Mucosa of descending colon (tissue), 3 donors: ENCODE measurements at regions not wholly inside any gene's neighbourhood (a gene's known extent, or its start where the extent isn't known, plus 50 kb on each side); places are given as distances from the start of the nearest gene placed in this dataset.

Source experiments
- ATAC-seq: fragments of 200-7000 bp; cut with Tn5 transposase; one replicate; pipeline ENCODE4 v1.9.1; 2020; ENCODE audit warnings: mild to moderate bottlenecking, moderate library complexity
- DNase-seq, 3 donors: peaks; one replicate each; pipeline ENCODE4 v3.0.0-alpha.2; 2020
- H3K36me3 ChIP-seq: fragments of 200-600 bp; one replicate; pipeline ENCODE4 v1.8.0; 2021; ENCODE audit warnings: low read depth, mild to moderate bottlenecking
- H3K4me1 ChIP-seq: fragments of 200-600 bp; one replicate; pipeline ENCODE4 v1.8.0; 2021; ENCODE audit warnings: low read depth, mild to moderate bottlenecking
- H3K4me3 ChIP-seq: fragments of 200-600 bp; one replicate; pipeline ENCODE4 v1.8.0; 2021; ENCODE audit warnings: mild to moderate bottlenecking
- H3K9me3 ChIP-seq: fragments of 200-600 bp; one replicate; pipeline ENCODE4 v1.8.0; 2021; ENCODE audit warnings: mild to moderate bottlenecking
- intact Hi-C, 2 donors: fragments of 100-400 bp; cut with DNase I in 1 of 2; cut with micrococcal nuclease in 1 of 2; formaldehyde crosslinking; loops; one replicate each; pipeline versions ENCODE4 v1.11.0 to v1.11.1; 2022; cut with DNase I, micrococcal nuclease
- TF ChIP-seq, protein P1 (sequence below): fragments of 200-600 bp; IDR thresholded peaks from one replicate; pipeline ENCODE4 v1.8.0; 2022; ENCODE audit warnings: antibody characterized with exemption, mild to moderate bottlenecking
- donor health status: DM: no; HTN: no; CAD: no; lungs with moderate emphysema.
- donor health status: DM: no; HTN: no; CAD: no.
- donor health status: DM: no; HTN: yes; CAD: no.

DNA sequence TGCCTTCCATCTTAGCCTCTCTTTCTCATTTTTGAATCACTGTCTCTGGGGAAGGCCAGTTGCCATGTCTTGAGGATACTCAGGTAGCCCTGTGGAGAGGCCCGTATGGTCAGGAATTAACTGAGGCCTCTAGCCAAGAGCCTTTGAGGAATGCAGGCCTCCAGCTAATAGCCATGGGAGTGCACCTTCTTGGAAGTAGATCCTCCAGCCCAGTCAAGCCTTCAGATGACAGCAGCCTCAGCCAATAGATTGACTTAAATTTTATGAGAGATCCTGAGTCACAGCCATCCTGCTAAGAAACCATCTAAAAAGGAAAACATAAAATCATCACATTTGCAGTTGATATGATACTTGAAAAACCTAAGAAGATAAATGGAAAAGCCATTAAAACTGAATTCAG lies 112.5 kb upstream of the BNIP2 start:
- no peak overlapping the region for H3K4me3 ChIP-seq

DNA sequence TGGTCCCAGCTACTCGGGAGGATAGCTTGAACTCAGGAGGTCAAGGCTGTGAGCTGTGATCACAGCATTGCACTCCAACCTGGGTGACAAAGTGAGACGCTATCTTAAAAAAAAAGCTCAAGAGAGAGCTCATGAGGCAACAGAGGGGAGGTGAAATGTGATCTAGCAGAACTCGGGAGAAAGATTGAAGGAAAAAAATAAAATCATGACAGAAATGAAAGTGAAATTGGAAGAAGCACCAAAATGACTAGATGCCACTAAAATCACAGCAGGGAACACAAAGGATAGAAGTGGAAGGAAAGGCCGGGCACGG lies 109.4 kb upstream of the BNIP2 start:
- TF ChIP-seq, protein P1, sequence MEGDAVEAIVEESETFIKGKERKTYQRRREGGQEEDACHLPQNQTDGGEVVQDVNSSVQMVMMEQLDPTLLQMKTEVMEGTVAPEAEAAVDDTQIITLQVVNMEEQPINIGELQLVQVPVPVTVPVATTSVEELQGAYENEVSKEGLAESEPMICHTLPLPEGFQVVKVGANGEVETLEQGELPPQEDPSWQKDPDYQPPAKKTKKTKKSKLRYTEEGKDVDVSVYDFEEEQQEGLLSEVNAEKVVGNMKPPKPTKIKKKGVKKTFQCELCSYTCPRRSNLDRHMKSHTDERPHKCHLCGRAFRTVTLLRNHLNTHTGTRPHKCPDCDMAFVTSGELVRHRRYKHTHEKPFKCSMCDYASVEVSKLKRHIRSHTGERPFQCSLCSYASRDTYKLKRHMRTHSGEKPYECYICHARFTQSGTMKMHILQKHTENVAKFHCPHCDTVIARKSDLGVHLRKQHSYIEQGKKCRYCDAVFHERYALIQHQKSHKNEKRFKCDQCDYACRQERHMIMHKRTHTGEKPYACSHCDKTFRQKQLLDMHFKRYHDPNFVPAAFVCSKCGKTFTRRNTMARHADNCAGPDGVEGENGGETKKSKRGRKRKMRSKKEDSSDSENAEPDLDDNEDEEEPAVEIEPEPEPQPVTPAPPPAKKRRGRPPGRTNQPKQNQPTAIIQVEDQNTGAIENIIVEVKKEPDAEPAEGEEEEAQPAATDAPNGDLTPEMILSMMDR = no peak
- Histone ChIP-seq H3K36me3 (no peaks in the 10 kb centered on the region), H3K4me1 (no peaks in the 10 kb centered on the region), H3K9me3 (no peaks in the 10 kb centered on the region), H3K4me3 (no peak overlapping the region)
- no peak for DNase-seq
- ATAC-seq = no peak
- intact Hi-C loops = no loop called here

More for the DNA sequence above, 112.5 kb upstream of the BNIP2 start:
- no peaks in the 10 kb centered on the region for H3K36me3 ChIP-seq
- no peaks in the 10 kb centered on the region for H3K9me3 ChIP-seq
- TF ChIP-seq, protein P1 = no peak
- intact Hi-C loops = no loop called here
- DNase-seq = no peak
- H3K4me1 ChIP-seq = no peaks in the 10 kb centered on the region
- ATAC-seq = no peak

DNA sequence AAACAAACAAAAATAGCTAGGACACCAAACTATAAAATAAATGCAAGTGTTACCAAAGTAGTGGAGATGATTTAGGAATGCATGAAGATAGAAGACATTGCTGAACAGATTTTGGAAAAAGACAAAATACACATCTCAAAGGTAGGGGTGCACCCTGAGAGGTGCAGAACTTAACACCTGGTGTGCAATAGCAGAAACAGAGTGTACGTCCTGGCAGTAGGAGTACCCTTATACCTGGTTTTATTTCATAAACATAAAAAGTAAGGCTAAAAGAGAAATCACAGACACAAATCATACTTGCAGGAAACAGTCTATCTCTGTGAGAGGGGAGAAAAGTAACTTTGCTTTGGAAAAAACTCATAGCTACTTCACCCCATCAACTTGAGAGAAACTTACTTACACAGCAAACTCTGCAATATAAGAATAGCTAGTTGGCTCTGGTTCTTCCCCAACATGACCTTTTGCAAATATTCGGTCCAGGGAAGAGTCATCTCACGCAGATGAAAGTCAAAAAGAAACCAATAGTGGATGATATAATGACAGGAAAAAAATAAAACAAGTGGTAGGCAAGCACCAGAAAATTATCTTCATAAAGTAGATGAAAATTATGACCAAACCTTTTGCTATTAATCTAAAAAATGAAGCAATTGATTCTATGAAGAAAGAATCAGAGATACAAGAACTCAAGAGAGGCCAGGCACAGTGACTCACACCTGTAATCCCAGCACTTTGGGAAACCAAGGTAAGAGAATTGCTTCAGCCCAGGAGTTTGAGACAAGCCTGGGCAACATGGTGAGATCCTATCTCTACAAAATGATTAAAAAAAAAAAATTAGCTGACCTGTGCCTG lies 108.9 kb upstream of the BNIP2 start:
- Histone ChIP-seq H3K36me3 (no peaks in the 10 kb centered on the region), H3K4me3 (no peak overlapping the region), H3K9me3 (no peaks in the 10 kb centered on the region), H3K4me1 (no peaks in the 10 kb centered on the region)
- no peak for ATAC-seq
- DNase-seq = no peak
- intact Hi-C loops = no loop called here
- TF ChIP-seq, protein P1 = no peak

DNA sequence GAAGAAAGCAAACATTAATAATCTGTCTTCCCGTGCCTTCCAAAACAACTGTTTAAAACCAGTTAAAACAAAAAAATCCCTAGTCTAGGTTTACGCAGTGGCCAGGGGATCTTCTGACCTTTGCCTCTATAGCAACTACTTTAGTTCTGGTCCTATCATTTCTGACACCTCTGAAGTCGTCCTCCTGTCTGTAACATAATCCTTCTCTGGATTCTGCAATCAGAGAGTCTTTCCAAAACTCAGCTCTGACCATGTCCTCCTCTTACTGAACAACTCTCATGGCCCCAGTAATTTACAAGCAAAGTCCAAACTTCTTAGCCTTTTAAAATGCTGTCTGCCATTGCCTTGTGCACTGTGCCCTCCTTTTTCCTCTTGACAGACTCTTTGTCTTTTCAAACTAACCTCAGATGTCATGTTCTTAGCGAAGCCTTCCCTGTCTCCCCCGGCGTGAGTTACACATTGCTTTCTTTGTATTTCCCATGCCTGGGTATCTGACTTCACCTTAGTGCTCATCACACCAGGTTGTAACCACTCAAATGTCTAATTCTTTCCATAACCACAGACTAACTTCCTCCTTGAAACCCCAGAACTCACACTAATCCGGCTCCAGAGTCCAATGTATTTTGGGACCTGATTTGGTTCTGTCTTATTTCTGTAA lies 105.2 kb upstream of the BNIP2 start:
- no peaks in the 10 kb centered on the region for H3K9me3 ChIP-seq
- H3K4me1 ChIP-seq = no peaks in the 10 kb centered on the region
- TF ChIP-seq, protein P1 = no peak
- DNase-seq (no peak), ATAC-seq (no peak)
- H3K36me3 ChIP-seq = no peaks in the 10 kb centered on the region
- intact Hi-C loops = no loop called here
- no peak overlapping the region for H3K4me3 ChIP-seq

DNA sequence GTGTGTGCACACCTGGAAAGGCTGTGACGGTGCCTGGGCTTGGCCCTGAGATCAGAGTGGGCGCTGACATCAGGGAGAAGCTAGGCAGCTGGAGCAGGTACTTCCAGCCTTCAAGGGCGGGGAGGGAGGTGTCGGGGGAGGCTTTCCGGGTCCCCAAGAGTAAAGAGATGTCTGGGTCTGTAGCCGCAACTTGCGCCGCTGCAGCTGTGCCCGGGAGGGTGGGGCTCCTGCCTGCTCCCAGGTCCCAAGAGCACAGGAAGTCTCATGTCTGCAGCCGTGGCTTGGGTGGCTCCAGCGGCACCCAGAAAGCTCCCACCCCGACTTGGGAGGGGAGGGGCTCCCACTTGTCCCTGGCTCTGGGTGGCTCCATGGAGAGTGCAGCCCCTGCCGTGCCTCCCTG lies 103.2 kb upstream of the BNIP2 start:
- Histone ChIP-seq H3K9me3 (no peaks in the 10 kb centered on the region), H3K4me1 (no peaks in the 10 kb centered on the region), H3K4me3 (no peak overlapping the region), H3K36me3 (no peaks in the 10 kb centered on the region)
- no peak for ATAC-seq
- intact Hi-C loops = no loop called here
- no peak for DNase-seq
- TF ChIP-seq, protein P1 = no peak
